OCI-LY1 (cell line): ENCODE measurements at regions not wholly inside any gene's neighbourhood (a gene's known extent, or its start where the extent isn't known, plus 50 kb on each side); places are given as distances from the start of the nearest gene placed in this dataset.

Experiments
- H2AFZ ChIP-seq: fragments of 200-600 bp; sonication (generic), shearing (Covaris generic); 2 replicates; pipeline ENCODE4 v1.6.0; 2014; ENCODE audit warnings: antibody characterized with exemption, mild to moderate bottlenecking, low read length
- H3F3A ChIP-seq: fragments of 200-600 bp; sonication (generic), shearing (Covaris generic); 2 replicates; pipeline ENCODE4 v1.6.0; 2014; ENCODE audit warnings: mild to moderate bottlenecking, antibody characterized with exemption, low read length, moderate library complexity; ENCODE audit not compliant: insufficient read depth
- H3K27ac ChIP-seq: fragments of 200-600 bp; sonication (generic); 2 replicates; pipeline ENCODE4 v1.5.1; 2014; ENCODE audit warnings: low read length, mixed run types, mild to moderate bottlenecking, low read depth; ENCODE audit not compliant: poor library complexity, severe bottlenecking
- H3K27me3 ChIP-seq: fragments of 200-600 bp; sonication (generic); 2 replicates; pipeline ENCODE4 v1.6.0; 2014; ENCODE audit warnings: antibody characterized with exemption, mild to moderate bottlenecking, low read length, moderate library complexity; ENCODE audit not compliant: insufficient read depth
- H3K36me3 ChIP-seq: fragments of 200-600 bp; sonication (generic); 2 replicates; pipeline ENCODE4 v1.6.1; 2014; ENCODE audit warnings: mild to moderate bottlenecking, antibody characterized with exemption, low read length, moderate library complexity, mixed read lengths; ENCODE audit not compliant: insufficient read depth
- H3K4me1 ChIP-seq: fragments of 200-600 bp; sonication (generic); 2 replicates; pipeline ENCODE4 v1.5.1; 2014; ENCODE audit warnings: mild to moderate bottlenecking, low read length, moderate library complexity; ENCODE audit not compliant: insufficient read depth, severe bottlenecking
- H3K4me2 ChIP-seq: fragments of 200-600 bp; sonication (generic), shearing (Covaris generic); 2 replicates; pipeline ENCODE4 v1.6.1; 2014; ENCODE audit warnings: low read length
- H3K4me3 ChIP-seq: fragments of 200-600 bp; sonication (generic); 2 replicates; pipeline ENCODE4 v1.5.1; 2014; ENCODE audit warnings: low read length, low read depth, mild to moderate bottlenecking, mixed read lengths; ENCODE audit not compliant: poor library complexity, severe bottlenecking
- H3K79me2 ChIP-seq: fragments of 200-600 bp; shearing (Covaris generic); 2 replicates; pipeline ENCODE4 v1.6.1; 2016; ENCODE audit warnings: mixed run types, low read length, mixed read lengths; ENCODE audit not compliant: insufficient read depth
- H3K9ac ChIP-seq: fragments of 200-600 bp; sonication (generic), shearing (Covaris generic); 2 replicates; pipeline ENCODE4 v1.6.1; 2014; ENCODE audit warnings: mild to moderate bottlenecking, low read length, mixed read lengths
- H3K9me2 ChIP-seq: fragments of 200-600 bp; sonication (generic), shearing (Covaris generic); 2 replicates; pipeline ENCODE4 v1.6.1; 2014; ENCODE audit warnings: low read depth, mild to moderate bottlenecking, low read length, mixed read lengths
- H3K9me3 ChIP-seq: fragments of 200-600 bp; shearing (Covaris generic); 2 replicates; pipeline ENCODE4 v1.6.1; 2014; ENCODE audit warnings: low read length, mixed read lengths
- H4K20me1 ChIP-seq: fragments of 200-600 bp; sonication (generic), shearing (Covaris generic); 2 replicates; pipeline ENCODE4 v1.6.0; 2016; ENCODE audit warnings: mild to moderate bottlenecking, low read length; ENCODE audit not compliant: insufficient read depth
- CTCF ChIP-seq: fragments of 200-600 bp; sonication (generic), shearing (Covaris generic); IDR thresholded peaks from 2 replicates; pipeline ENCODE4 v1.5.1; 2017; ENCODE audit warnings: mild to moderate bottlenecking, antibody characterized with exemption, low read length, moderate library complexity, mixed read lengths
- EZH2 ChIP-seq: fragments of 200-600 bp; sonication (generic), shearing (Covaris generic); IDR thresholded peaks from 2 replicates; pipeline ENCODE4 v1.8.0; 2017; ENCODE audit warnings: borderline replicate concordance, mixed run types, mild to moderate bottlenecking, antibody characterized with exemption, low read length, moderate library complexity, mixed read lengths

GRCh38 chr14:97902630-97903029 is 1105.4 kb downstream of the VRK1 start:
- no peaks in the 10 kb centered on the region for H3K36me3 ChIP-seq
- H3K27ac ChIP-seq: no peak overlapping the region
- H3K27me3 ChIP-seq: no peaks in the 10 kb centered on the region
- H3K9ac ChIP-seq: no peak overlapping the region
- no peaks in the 10 kb centered on the region for H3K4me1 ChIP-seq
- H3K4me3 ChIP-seq: no peak overlapping the region
- no peak for TF ChIP-seq EZH2
- no peaks in the 10 kb centered on the region for H3F3A ChIP-seq
- H3K9me2 ChIP-seq: no peaks in the 10 kb centered on the region
- H2AFZ ChIP-seq: no peak overlapping the region
- H3K4me2 ChIP-seq: no peak overlapping the region
- H3K9me3 ChIP-seq: no peaks in the 10 kb centered on the region
- H4K20me1 ChIP-seq: no peaks in the 10 kb centered on the region
- no peaks in the 10 kb centered on the region for H3K79me2 ChIP-seq

DNA sequence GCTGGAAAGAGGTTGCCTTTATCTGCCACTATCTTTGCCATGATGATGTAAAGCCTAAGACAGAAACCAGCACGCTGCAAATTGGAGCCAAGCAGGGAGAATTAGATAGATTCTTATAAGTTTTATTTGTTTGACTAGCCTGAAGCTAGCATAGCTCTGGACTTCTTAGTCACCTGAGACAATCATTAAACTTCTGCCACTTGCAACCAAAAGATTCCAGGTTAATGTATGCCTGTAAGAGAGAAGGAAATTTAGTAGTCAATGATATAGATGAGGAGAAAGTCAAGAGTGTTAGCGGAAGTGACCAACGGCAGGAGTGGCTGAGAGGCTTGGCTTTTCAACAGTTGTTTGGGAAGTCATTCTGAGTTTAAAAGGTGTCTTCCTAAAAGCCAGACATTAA is 1106.6 kb downstream of the VRK1 start:
- Histone ChIP-seq H3K36me3 (no peaks in the 10 kb centered on the region), H3K9me2 (no peaks in the 10 kb centered on the region), H3K9ac (no peak overlapping the region), H3K4me3 (no peak overlapping the region), H3K27ac (no peak overlapping the region), H4K20me1 (no peaks in the 10 kb centered on the region), H3K4me2 (no peak overlapping the region), H3K79me2 (no peaks in the 10 kb centered on the region), H3K9me3 (no peaks in the 10 kb centered on the region), H3K4me1 (no peaks in the 10 kb centered on the region), H2AFZ (no peak overlapping the region), H3F3A (no peaks in the 10 kb centered on the region), H3K27me3 (no peaks in the 10 kb centered on the region)
- TF ChIP-seq EZH2 (no peak), CTCF (no peak)

DNA sequence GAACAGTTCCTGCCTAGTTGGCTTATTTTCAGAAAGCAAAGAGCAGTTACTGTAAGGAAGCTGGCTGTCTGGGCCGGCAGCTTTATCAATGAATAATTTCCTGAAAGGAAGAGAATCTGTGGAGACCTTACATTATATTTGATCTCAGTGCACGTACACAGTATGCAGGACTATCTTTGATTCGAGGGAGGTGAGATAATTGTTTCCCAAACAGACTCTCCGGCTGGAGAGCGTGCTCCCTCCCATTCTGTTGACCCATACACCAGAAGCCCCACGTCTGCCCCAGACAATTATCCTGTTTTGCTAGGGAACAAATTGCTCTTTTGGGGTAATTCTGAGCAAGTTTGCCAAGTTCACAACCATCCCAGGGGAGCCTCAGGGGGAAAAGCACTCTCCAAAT is 1115.0 kb downstream of the VRK1 start:
- H3K4me3 ChIP-seq: no peak overlapping the region
- no peaks in the 10 kb centered on the region for H3K9me3 ChIP-seq
- no peak overlapping the region for H3K9ac ChIP-seq
- H3K4me2 ChIP-seq: no peak overlapping the region
- H3K4me1 ChIP-seq: no peaks in the 10 kb centered on the region
- no peaks in the 10 kb centered on the region for H3K79me2 ChIP-seq
- no peak overlapping the region for H2AFZ ChIP-seq
- TF ChIP-seq EZH2 (no peak), CTCF (no peak)
- no peaks in the 10 kb centered on the region for H3K36me3 ChIP-seq
- H4K20me1 ChIP-seq: no peaks in the 10 kb centered on the region
- H3K27ac ChIP-seq: no peak overlapping the region
- H3F3A ChIP-seq: no peaks in the 10 kb centered on the region
- no peaks in the 10 kb centered on the region for H3K9me2 ChIP-seq
- H3K27me3 ChIP-seq: no peaks in the 10 kb centered on the region

DNA sequence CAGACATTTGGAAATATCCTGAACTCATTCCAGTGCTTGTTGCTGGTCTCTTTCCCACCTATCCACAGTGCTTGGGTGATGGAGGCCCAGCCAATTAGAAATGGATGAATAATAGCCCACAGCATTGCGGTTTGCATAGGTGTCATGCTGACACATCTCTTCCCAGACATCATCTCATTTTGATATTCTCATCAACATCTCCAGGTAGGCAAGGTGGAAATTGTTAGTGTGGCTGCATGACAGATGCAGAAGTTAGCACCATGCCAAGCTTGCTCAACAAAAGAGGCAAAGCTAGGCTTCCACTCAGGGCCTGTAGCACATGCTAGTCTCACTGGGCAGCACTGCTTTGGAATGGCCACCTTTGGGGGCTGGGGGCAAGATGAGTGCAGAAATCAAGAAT is 1118.9 kb downstream of the VRK1 start:
- Histone ChIP-seq H3K9ac (no peak overlapping the region), H3K79me2 (no peaks in the 10 kb centered on the region), H3K9me3 (no peaks in the 10 kb centered on the region), H3F3A (no peaks in the 10 kb centered on the region), H3K4me3 (no peak overlapping the region), H3K36me3 (no peaks in the 10 kb centered on the region), H3K27ac (no peak overlapping the region), H2AFZ (no peak overlapping the region), H3K4me2 (no peak overlapping the region), H4K20me1 (no peaks in the 10 kb centered on the region), H3K27me3 (no peaks in the 10 kb centered on the region), H3K9me2 (no peaks in the 10 kb centered on the region), H3K4me1 (no peaks in the 10 kb centered on the region)
- TF ChIP-seq CTCF (no peak), EZH2 (no peak)
